ENCODE measurements at regions not wholly inside any gene's neighbourhood (a gene's known extent, or its start where the extent isn't known, plus 50 kb on each side); places are given as distances from the start of the nearest gene placed in this dataset.

GRCh38 chr13:37194428-37194861, 89.0 kb upstream of the CSNK1A1L start:
- TF ChIP-seq CTCF (IDR thresholded peaks at IDR 0.05; ENCODE audit: low read depth, low read length), result no peak
- ChIA-PET CTCF (no interaction called here), POLR2A (no interaction called here)
- H3K27ac ChIP-seq (ENCODE audit: low read depth, low read length), result no peak overlapping the region
- no peaks in the 10 kb centered on the region for H3K9me3 ChIP-seq (ENCODE audit: control insufficient read depth, insufficient read depth, low read length)
- H3K4me3 ChIP-seq (ENCODE audit: low read depth, low read length), result no peak overlapping the region
- H3K27me3 ChIP-seq (ENCODE audit: control insufficient read depth, insufficient read depth, low read length), result no peaks in the 10 kb centered on the region
- peak; percentile 6 for DNase-seq (ENCODE audit: low read depth, low spot score)

- CTCF ChIA-PET, result no interaction called here
- TF ChIP-seq CTCF (IDR thresholded peaks at IDR 0.05; ENCODE audit: low read depth, low read length), result no peak
- no peak overlapping the region for H3K27ac ChIP-seq (ENCODE audit: low read depth, low read length)
- no peak for DNase-seq (ENCODE audit: low read depth, low spot score)
- no peak overlapping the region for H3K4me3 ChIP-seq (ENCODE audit: low read depth, low read length)
- POLR2A ChIA-PET, result no interaction called here
- H3K27me3 ChIP-seq (ENCODE audit: control insufficient read depth, insufficient read depth, low read length), result no peaks in the 10 kb centered on the region
- no peaks in the 10 kb centered on the region for H3K9me3 ChIP-seq (ENCODE audit: control insufficient read depth, insufficient read depth, low read length)
Observed at GRCh38 chr13:37192956-37193355, 87.5 kb upstream of the CSNK1A1L start.

- no peak overlapping the region for H3K4me3 ChIP-seq (ENCODE audit: low read depth, low read length)
- no peak overlapping the region for H3K27ac ChIP-seq (ENCODE audit: low read depth, low read length)
- no peaks in the 10 kb centered on the region for H3K27me3 ChIP-seq (ENCODE audit: control insufficient read depth, insufficient read depth, low read length)
- no peak for TF ChIP-seq CTCF (IDR thresholded peaks at IDR 0.05; ENCODE audit: low read depth, low read length)
- CTCF ChIA-PET, result no interaction called here
- no peak for DNase-seq (ENCODE audit: low read depth, low spot score)
- H3K9me3 ChIP-seq (ENCODE audit: control insufficient read depth, insufficient read depth, low read length), result no peaks in the 10 kb centered on the region
- POLR2A ChIA-PET, result no interaction called here
Observed at GRCh38 chr13:37187621-37188020, 82.2 kb upstream of the CSNK1A1L start.

- no peak for TF ChIP-seq CTCF (IDR thresholded peaks at IDR 0.05; ENCODE audit: low read depth, low read length)
- CTCF ChIA-PET, result no interaction called here
- Histone ChIP-seq H3K4me3 (ENCODE audit: low read depth, low read length) (no peak overlapping the region), H3K27me3 (ENCODE audit: control insufficient read depth, insufficient read depth, low read length) (no peaks in the 10 kb centered on the region), H3K9me3 (ENCODE audit: control insufficient read depth, insufficient read depth, low read length) (no peaks in the 10 kb centered on the region), H3K27ac (ENCODE audit: low read depth, low read length) (no peak overlapping the region)
- POLR2A ChIA-PET, result no interaction called here
- no peak for DNase-seq (ENCODE audit: low read depth, low spot score)
Observed at GRCh38 chr13:37187105-37187504, 81.6 kb upstream of the CSNK1A1L start.

- no peaks in the 10 kb centered on the region for H3K27me3 ChIP-seq (ENCODE audit: control insufficient read depth, insufficient read depth, low read length)
- no peak for DNase-seq (ENCODE audit: low read depth, low spot score)
- no peak for TF ChIP-seq CTCF (IDR thresholded peaks at IDR 0.05; ENCODE audit: low read depth, low read length)
- ChIA-PET POLR2A (no interaction called here), CTCF (interaction anchor here (0.6 kb wide), 1 partner anchor 430 kb away, joined by 4 read pairs; no protein-coding TSS in a partner anchor)
- H3K4me3 ChIP-seq (ENCODE audit: low read depth, low read length), result no peak overlapping the region
- no peak overlapping the region for H3K27ac ChIP-seq (ENCODE audit: low read depth, low read length)
- no peaks in the 10 kb centered on the region for H3K9me3 ChIP-seq (ENCODE audit: control insufficient read depth, insufficient read depth, low read length)
Observed at GRCh38 chr13:37181620-37182019, 76.2 kb upstream of the CSNK1A1L start.
